Neural cell (in vitro differentiated cells): ENCODE measurements at regions not wholly inside any gene's neighbourhood (a gene's known extent, or its start where the extent isn't known, plus 50 kb on each side); places are given as distances from the start of the nearest gene placed in this dataset.

Source experiments
- EP300 ChIP-seq: fragments of 450-650 bp; conservative IDR thresholded peaks from 2 replicates; pipeline ENCODE4 v1.6.1; 2014; ENCODE audit warnings: antibody characterized with exemption, mild to moderate bottlenecking, moderate library complexity; ENCODE audit not compliant: poor library complexity, severe bottlenecking
- EZH2 ChIP-seq: fragments of 200-600, 300-800 bp; shearing (Covaris generic), sonication (generic); IDR thresholded peaks from 2 replicates; pipeline ENCODE4 v1.6.1; 2014; ENCODE audit warnings: antibody characterized with exemption, low read length, borderline replicate concordance, mild to moderate bottlenecking; ENCODE audit not compliant: insufficient read depth, poor library complexity, severe bottlenecking
- RAD21 ChIP-seq: fragments of 450-650 bp; conservative IDR thresholded peaks from 2 replicates; pipeline ENCODE4 v1.6.1; 2014; ENCODE audit warnings: antibody characterized with exemption, mild to moderate bottlenecking, moderate library complexity
- TF ChIP-seq, protein P1 (sequence below): fragments of 450-650 bp; IDR thresholded peaks from 2 replicates; pipeline ENCODE4 v1.5.1; 2014; ENCODE audit warnings: antibody characterized with exemption, mild to moderate bottlenecking, moderate library complexity; ENCODE audit not compliant: poor library complexity, severe bottlenecking

DNA sequence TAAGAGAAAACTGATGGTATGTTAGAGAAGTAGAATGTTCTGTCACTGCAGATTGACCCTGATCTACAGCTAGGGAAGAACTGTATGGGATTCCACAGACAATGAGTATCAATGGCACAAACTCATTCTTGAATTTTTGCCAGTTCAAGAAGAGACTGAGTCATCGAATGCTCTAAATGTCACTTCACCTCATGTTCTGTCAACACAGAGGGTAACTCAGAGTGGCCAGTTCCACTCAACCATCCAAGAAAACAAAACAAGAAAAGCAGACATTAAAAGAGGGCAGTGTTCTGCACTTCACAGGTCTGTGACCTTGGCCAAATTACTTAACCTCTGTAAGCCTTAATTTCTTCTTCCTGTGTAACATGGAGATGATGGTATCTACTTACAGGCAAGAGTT lies 132.2 kb upstream of the HMHB1 start:
- TF ChIP-seq, protein P1, sequence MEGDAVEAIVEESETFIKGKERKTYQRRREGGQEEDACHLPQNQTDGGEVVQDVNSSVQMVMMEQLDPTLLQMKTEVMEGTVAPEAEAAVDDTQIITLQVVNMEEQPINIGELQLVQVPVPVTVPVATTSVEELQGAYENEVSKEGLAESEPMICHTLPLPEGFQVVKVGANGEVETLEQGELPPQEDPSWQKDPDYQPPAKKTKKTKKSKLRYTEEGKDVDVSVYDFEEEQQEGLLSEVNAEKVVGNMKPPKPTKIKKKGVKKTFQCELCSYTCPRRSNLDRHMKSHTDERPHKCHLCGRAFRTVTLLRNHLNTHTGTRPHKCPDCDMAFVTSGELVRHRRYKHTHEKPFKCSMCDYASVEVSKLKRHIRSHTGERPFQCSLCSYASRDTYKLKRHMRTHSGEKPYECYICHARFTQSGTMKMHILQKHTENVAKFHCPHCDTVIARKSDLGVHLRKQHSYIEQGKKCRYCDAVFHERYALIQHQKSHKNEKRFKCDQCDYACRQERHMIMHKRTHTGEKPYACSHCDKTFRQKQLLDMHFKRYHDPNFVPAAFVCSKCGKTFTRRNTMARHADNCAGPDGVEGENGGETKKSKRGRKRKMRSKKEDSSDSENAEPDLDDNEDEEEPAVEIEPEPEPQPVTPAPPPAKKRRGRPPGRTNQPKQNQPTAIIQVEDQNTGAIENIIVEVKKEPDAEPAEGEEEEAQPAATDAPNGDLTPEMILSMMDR = no peak
- TF ChIP-seq EP300 = no peak
- no peak for TF ChIP-seq RAD21
- no peak for TF ChIP-seq EZH2
